ENCODE measurements at regions not wholly inside any gene's neighbourhood (a gene's known extent, or its start where the extent isn't known, plus 50 kb on each side); places are given as distances from the start of the nearest gene placed in this dataset.
A peak's percentile ranks its signal among the peaks of the same experiment; 100 is the strongest.

DNA sequence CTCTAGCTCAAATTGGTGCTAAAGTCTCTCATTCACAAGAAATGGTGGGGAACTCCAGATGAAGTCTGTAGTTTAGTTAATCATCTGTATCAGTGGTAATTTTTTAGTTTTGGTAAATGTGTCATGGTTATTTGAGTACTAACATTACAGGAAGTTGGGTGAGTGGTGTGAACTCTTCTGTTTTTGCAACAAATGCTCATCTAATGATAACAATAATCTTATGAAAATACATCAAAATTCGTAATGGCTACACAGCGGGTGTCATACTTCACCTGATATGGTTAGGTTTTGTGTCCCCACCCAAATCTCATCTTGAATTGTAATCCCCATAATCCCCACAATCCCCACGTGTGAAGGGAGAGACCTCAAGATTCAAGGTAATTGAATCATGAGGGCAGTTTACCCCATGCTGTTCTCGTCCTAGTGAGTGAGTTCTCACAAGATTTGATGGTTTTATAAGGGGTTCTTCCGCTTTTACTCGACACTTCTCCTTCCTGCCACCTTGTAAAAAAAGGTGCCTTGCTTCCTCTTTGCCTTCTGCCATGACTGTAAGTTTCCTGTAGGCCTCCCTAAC lies 209.3 kb upstream of the FOXN3 start:
- DNase-seq: no peak

DNA sequence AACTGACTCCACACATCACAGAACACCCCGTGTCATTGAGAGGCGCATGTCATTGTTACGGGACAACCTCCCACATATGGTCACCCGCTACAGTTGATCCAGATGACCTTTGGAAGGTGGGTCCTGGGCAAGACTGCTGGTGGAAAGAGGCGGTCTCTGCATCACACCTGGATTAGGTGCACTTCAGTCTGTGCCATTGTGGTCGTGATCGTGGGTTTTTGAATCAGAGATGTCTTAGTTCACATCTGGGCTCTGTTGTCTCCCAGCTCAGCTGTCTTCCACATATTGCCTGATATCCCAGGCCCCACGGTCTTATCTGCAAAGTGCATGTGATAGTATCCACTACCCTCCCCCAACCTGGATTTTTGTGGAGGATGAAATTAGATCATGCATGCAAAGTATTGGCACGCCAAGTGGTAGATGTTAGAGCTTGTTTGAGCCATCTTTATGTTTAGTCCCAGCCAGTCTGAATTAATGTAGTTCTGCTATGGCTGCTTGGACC lies 208.7 kb upstream of the FOXN3 start:
- DNase-seq: no peak

DNA sequence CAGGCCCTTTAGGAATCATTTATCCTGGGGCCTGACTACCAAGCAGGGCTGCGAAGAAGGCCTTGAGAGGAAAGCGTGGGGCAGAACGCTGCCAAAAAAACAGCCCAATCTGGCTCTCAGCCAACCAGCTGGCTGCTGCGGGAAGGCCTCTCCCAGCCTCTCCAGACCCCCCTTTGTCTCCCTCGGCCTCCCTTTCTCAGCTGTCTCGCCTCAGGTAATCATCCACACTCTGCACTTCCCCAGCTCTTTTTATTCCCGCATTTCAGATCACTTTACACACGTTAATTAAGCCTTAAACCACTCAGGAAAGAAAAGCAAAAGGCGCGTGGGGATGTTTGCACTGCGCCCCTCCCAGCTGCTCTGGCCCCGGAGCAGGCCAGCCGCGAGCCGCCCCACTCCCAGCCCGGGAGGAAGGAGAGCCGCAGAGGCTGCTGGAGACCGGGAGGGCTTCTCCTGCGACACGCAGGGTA lies 208.2 kb upstream of the FOXN3 start:
- peak; percentile 66 for DNase-seq

DNA sequence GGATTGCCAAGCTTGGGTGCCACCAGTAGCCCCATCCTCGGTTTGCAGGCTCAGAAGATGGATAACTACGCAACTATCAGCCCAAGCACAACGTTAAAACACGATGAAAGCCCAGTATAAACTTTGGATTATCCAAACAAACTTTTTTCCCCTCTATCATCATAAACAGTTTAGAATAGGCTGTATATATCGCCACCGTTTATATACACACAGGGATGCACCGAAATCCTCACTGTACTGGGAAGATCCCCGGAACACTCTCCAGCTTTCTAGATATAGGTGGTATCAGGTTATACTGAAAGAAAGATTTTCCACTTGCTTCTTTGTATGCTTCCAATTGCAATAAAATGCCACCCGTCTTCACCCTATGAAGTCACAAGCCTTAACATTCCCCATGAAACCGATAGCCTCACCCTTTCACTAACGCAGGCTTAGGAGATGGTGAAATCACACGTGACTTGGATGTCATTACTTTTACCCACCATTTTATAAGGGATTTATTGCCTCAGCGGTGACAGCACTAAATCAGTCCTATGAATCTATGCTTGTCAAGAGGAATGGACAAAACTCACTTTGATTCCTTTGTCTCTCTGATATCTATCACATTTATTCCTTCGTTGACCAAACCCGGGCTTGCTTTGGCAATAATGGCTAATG lies 207.6 kb upstream of the FOXN3 start:
- no peak for DNase-seq

GRCh38 chr14:89621791-89622638 lies 205.0 kb upstream of the FOXN3 start:
- DNase-seq: no peak

DNA sequence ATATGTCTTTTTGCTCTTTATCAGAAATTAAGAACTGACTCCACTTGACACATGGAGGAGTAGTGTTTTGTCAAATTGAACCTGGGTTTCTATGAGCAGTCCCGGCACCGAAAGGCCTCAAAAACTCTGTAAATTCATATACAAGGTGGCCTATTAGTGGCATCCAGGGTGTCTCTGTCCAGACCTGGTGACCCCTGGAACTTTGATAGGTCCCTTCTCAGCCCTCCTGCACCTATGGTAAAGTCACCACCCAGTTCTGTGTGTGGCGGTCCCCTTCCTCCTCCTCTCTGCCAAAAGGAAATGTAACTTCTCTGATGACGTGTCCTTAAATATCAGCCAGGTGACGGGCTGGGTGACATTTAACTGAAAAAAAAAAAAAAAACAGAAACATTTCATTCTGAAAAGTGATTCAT lies 204.0 kb upstream of the FOXN3 start:
- DNase-seq: no peak

GRCh38 chr14:89620436-89620835 lies 203.4 kb upstream of the FOXN3 start:
- DNase-seq: no peak

DNA sequence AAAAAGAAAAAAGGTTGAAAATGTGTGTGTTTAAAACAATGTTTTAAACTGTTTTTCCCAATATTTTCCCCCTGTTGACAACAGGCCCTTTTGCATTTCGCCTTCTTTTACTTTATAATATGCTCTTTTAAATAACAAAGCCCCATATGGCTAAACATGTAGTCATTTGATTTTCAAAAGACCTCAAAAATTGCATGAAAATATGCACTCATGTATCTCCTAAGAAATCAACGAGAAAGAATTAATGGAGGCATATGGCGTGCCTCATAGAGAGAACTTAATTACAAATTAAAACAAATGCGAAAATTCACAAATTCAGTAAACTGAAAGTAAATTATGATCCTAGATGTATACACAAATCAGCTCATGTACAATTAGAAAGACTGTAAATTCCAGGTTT lies 202.6 kb upstream of the FOXN3 start:
- no peak for DNase-seq

- peak; percentile 44 for DNase-seq
Measured at GRCh38 chr14:89618811-89619551, 201.9 kb upstream of the FOXN3 start.

DNA sequence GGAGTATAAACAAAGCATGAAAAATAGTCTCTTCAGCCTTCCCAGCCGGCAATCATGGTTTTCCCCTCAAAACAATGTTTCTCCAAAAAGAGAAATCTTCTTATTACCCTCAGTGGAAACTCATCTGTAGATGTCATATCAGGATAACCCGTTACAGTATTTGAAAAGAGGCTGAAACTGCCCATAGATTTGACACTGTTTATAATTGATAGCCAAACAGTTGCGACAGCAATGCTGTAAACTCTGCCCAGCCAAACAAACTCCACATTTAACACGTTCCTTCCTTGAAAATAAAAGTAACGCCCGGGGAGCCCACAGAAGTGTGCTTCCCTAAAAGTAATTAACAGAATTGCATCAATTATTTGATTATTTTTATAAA lies 201.3 kb upstream of the FOXN3 start:
- no peak for DNase-seq

DNA sequence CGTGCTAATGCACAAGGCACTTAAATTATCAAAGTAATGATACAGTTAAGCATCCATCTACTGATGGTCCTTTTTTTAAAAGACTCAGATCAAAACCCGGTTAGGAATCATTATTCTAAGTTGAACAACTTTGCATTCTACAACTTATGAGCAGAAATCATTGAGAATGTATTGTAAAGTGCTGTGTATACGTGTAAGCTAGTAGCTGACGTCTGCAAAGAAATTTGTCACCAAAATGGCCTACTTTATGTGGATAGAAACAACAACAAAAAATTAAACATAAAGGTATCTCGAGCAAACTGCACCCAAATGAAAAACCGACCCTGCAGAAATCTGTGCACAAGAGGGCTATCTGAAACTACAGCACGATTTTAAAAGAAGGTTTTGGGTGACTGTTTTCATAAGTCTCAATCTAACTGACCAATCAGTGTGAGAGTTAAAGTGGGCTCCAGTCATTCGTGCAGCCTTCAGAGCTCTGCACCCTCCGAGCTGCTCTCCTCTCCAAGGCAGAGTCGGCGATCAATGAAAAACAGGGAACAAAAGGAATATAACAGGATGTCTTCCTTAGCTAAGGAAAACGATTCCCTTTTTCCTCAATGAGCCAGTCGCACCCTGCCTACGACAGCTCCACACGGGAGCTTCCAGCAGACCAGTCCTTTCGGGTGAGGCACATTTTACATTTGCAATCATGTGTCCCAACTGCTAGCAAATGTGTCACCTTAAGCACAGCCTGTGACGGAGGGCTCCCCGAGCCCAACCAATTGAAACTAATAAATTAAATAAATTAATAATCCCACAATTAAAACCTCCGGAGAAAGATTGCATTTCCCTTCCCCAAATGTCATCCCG lies 200.7 kb upstream of the FOXN3 start:
- DNase-seq: peak; percentile 11

DNA sequence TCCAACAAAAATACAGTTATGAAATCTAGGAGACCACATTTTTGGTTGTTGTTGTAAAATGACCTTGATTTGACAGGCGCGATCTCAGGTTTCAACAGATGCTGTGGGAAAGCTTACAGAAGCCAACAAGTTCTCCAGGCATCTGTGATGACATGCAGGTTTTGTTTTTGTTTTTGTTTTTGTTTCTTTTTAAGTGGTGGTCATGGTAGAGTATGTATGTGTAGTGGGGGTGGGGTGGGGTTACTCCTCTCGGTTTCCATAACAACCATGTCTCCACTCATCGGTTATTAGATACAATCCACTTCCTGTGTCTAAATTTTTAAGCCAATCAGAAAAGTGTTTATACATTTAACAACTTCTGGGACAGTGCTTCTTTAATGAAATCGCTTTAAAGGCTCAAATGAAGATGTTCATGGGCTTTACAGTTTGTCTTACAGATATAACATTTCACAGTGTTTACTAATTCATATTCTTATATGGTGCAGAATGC lies 199.9 kb upstream of the FOXN3 start:
- DNase-seq: no peak

DNA sequence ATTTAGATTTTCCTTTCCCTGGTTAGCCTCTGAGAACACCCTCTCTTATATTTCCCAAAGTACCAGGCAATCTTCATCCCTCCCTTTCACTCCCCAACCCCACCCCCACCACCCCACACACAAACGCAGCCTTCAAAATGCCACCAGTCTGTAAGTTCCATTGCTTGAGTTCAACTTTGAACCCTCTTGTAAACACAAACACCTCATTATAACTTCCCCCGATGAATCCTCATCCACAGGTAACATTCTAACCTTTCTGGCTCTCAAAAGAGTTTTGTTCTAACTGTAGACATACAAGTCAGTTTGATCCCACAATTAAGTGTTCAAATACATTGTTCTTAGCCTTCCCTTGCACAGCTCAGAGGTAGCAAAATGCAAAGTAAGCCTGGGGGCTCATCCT lies 199.4 kb upstream of the FOXN3 start:
- DNase-seq: no peak

- DNase-seq: no peak
Measured at GRCh38 chr14:89615421-89615820, 198.4 kb upstream of the FOXN3 start.

- no peak for DNase-seq
Measured at GRCh38 chr14:89614009-89614691, 197.1 kb upstream of the FOXN3 start.

- no peak for DNase-seq
Measured at GRCh38 chr14:89613260-89614008, 196.4 kb upstream of the FOXN3 start.

DNA sequence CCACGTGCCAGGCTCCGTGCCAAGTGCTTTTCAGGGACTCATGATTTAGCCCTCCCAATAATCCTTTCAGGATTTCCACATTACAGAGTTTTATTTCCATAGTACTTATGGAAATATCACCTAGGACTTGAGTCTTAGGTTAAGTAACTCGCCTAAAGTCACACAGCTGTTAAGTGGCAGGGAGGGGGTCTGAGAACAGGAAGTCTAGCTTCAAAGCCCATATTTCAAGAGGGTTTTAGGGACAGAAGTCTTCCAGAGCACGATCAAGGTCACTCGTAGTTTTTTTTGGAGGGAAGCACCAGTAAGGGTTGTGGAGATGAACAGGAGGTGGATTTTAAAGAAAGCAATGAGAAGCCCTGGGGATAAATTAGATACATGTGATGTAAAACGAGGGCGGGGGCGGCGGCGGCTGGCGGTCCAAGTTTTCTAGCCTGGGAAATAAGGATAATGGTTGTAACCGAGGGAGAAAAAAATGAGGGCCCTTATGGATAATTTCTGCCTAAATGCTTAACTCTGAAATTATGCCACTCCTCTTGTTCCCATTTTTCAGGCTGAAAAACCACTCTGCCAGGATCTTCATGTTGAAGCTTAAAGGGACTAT lies 192.6 kb upstream of the FOXN3 start:
- DNase-seq: no peak

DNA sequence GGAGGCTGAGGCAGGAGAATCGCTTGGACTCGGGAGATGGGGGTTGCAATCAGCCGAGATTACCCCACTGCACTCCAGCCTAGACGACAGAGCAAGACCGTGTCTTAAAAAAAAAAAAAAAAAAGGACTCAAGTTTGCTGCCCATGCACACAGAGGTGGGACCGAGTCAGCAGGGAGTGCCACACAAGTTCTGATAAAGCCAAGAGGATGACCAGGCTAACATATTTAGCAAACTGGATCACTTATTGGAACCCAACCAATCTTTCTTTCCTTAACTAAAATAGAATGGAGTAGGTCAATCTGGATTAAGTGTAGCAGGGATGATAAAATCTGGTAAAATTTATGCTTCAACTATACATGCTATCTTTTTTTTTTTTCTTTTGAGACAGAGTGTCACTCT lies 190.4 kb upstream of the FOXN3 start:
- no peak for DNase-seq

DNA sequence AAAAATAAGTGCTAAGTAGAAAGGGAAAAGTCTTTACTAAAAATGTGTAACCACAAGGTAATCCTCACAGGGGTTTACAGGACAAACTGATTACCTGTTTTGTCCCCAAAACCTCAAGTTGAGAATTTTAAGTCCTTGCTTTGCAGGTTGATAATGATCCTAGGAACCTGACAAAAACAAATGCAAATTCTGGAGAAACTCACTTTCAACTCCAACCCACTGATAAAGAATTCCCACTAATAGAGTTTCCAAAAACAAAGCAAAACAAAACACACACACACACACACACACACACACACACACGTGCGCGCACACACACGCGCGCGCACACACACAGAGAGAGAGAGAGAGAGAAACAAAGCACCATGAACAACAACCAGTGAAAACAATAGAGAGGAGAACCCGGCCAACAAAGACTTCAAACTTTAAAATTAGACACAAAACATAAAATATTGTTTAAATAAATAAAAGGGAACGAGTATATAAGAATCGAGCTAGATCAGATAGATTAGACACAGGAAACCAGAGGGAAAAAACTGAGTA lies 187.0 kb upstream of the FOXN3 start:
- no peak for DNase-seq

Data from NCI-H446 treated with DMSO at 0.1 percent for 48 hours (cell line).